ENCODE measurements at regions not wholly inside any gene's neighbourhood (a gene's known extent, or its start where the extent isn't known, plus 50 kb on each side); places are given as distances from the start of the nearest gene placed in this dataset.

GRCh38 chr1:5746611-5747425 lies 245.4 kb downstream of the NPHP4 start:
- H2AFZ ChIP-seq (ENCODE audit: low read depth, low read length): no peak overlapping the region
- peaks cover 2% of the 10 kb centered on the region for H3F3A ChIP-seq (ENCODE audit: insufficient read depth, low read length, poor library complexity, severe bottlenecking)
- no peaks in the 10 kb centered on the region for H3K9me3 ChIP-seq (ENCODE audit: low read length)
- peak overlapping the region; percentile 3 for H3K9ac ChIP-seq (ENCODE audit: low read length)
- no peaks in the 10 kb centered on the region for H3K27me3 ChIP-seq (ENCODE audit: insufficient read depth, low read depth, low read length)
- H3K27ac ChIP-seq (ENCODE audit: low read length): no peak overlapping the region
- H3K36me3 ChIP-seq (ENCODE audit: insufficient read depth, low read length): no peaks in the 10 kb centered on the region
- no peaks in the 10 kb centered on the region for H4K20me1 ChIP-seq (ENCODE audit: insufficient read depth)
- no peaks in the 10 kb centered on the region for H3K9me2 ChIP-seq (ENCODE audit: insufficient read depth, low read length)
- TF ChIP-seq EZH2 (IDR thresholded peaks at IDR 0.05; ENCODE audit: borderline replicate concordance, insufficient read depth, low read length, poor library complexity, severe bottlenecking): no peak
- no peak for TF ChIP-seq EP300 (conservative IDR thresholded peaks at IDR 0.05; ENCODE audit: poor library complexity, severe bottlenecking)
- no peaks in the 10 kb centered on the region for H3K79me2 ChIP-seq (replicated peaks; ENCODE audit: insufficient read depth, low read length)
- H3K4me3 ChIP-seq (ENCODE audit: low read length): no peak overlapping the region
- H3K4me2 ChIP-seq (ENCODE audit: low read length): no peak overlapping the region

GRCh38 chr1:5745800-5746610 lies 246.2 kb downstream of the NPHP4 start:
- Histone ChIP-seq H4K20me1 (ENCODE audit: insufficient read depth) (no peaks in the 10 kb centered on the region), H3K27me3 (ENCODE audit: insufficient read depth, low read depth, low read length) (no peaks in the 10 kb centered on the region), H2AFZ (ENCODE audit: low read depth, low read length) (no peak overlapping the region), H3F3A (ENCODE audit: insufficient read depth, low read length, poor library complexity, severe bottlenecking) (peaks cover 2% of the 10 kb centered on the region), H3K4me2 (ENCODE audit: low read length) (no peak overlapping the region), H3K4me3 (ENCODE audit: low read length) (peak overlapping the region; percentile 57), H3K9ac (ENCODE audit: low read length) (peak overlapping the region; percentile 7), H3K9me3 (ENCODE audit: low read length) (no peaks in the 10 kb centered on the region), H3K79me2 (replicated peaks; ENCODE audit: insufficient read depth, low read length) (no peaks in the 10 kb centered on the region), H3K9me2 (ENCODE audit: insufficient read depth, low read length) (no peaks in the 10 kb centered on the region), H3K27ac (ENCODE audit: low read length) (peak overlapping the region; percentile 61), H3K36me3 (ENCODE audit: insufficient read depth, low read length) (no peaks in the 10 kb centered on the region)
- TF ChIP-seq RAD21 (conservative IDR thresholded peaks at IDR 0.05): peak; percentile 94
- TF ChIP-seq MXI1 (conservative IDR thresholded peaks at IDR 0.05; ENCODE audit: poor library complexity, severe bottlenecking): no peak
- TF ChIP-seq EP300 (conservative IDR thresholded peaks at IDR 0.05; ENCODE audit: poor library complexity, severe bottlenecking): no peak
- TF ChIP-seq POLR2AphosphoS5 (IDR thresholded peaks at IDR 0.05): no peak
- no peak for TF ChIP-seq REST (IDR thresholded peaks at IDR 0.05; ENCODE audit: borderline replicate concordance)
- TF ChIP-seq SMC3 (conservative IDR thresholded peaks at IDR 0.05; ENCODE audit: poor library complexity): peak; percentile 95
- TF ChIP-seq TAF1 (IDR thresholded peaks at IDR 0.05; ENCODE audit: low read depth): no peak
- peak; percentile 95 for TF ChIP-seq CTCF (IDR thresholded peaks at IDR 0.05; ENCODE audit: poor library complexity, severe bottlenecking)
- TF ChIP-seq EZH2 (IDR thresholded peaks at IDR 0.05; ENCODE audit: borderline replicate concordance, insufficient read depth, low read length, poor library complexity, severe bottlenecking): no peak
